HFFc6 (cell line): ENCODE measurements at regions not wholly inside any gene's neighbourhood (a gene's known extent, or its start where the extent isn't known, plus 50 kb on each side); places are given as distances from the start of the nearest gene placed in this dataset.

Experiments used
- DNase-seq: peaks from one replicate; pipeline ENCODE4 v3.0.0-alpha.2; 2018
- H3K27ac Mint-ChIP-seq: 2 replicates; pipeline ENCODE4 v1.8.0; 2020; ENCODE audit warnings: mild to moderate bottlenecking, mixed read lengths
- H3K27me3 Mint-ChIP-seq: 2 replicates; pipeline ENCODE4 v1.8.0; 2021; ENCODE audit warnings: mild to moderate bottlenecking, moderate library complexity, mixed read lengths; ENCODE audit not compliant: insufficient read depth
- H3K36me3 Mint-ChIP-seq: 2 replicates; pipeline ENCODE4 v1.8.0; 2021; ENCODE audit warnings: low read depth, mixed read lengths
- H3K4me1 Mint-ChIP-seq: 2 replicates; pipeline ENCODE4 v1.8.0; 2020; ENCODE audit warnings: low read depth, mixed read lengths
- H3K4me3 Mint-ChIP-seq: 2 replicates; pipeline ENCODE4 v1.8.0; 2020; ENCODE audit warnings: mild to moderate bottlenecking, moderate library complexity, mixed read lengths
- H3K9me3 Mint-ChIP-seq: 2 replicates; pipeline ENCODE4 v1.8.0; 2020; ENCODE audit warnings: mild to moderate bottlenecking, mixed read lengths
- CTCF ChIP-seq: fragments of 200-600 bp; sonication (generic); IDR thresholded peaks from 2 replicates; pipeline ENCODE4 v1.5.0; 2021; ENCODE audit warnings: antibody characterized with exemption, mild to moderate bottlenecking

DNA sequence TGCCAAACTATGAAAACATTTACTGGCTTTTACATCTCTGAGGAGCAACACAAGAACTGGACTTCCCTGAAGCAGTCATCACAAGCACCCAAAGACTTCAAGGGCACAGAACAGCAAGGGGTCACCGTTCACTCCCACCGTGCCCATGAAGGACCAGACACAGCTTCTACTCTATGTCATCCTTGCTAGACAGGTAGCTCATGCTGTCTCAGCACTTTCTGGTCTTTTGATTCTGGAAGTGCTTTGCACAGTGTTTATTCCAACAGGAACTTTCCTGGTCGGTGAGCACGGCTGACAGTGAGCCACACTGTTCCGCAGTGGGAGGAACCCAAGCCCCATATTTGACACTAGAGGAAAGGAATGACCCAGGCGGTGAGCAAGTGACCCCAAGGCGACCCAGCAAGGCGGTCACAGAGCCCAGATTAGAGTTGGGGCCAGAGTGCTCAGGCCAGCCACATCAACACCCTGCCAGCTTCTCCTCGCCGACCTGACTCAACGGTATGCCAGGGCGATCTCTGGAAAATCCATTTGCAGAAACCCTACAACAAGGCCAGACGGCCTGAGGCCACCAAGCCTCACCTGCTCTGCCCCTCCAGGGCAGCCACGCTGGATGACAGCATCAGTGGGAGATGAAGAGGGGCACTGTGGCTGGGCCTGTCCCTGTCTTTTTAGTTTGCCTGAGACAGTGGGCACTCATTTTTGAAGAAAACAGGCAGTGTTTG lies 318.6 kb downstream of the TCERG1L start:
- Mint-ChIP-seq H3K9me3 (peaks cover 67% of the 10 kb centered on the region), H3K4me3 (no peak overlapping the region), H3K4me1 (no peaks in the 10 kb centered on the region), H3K27ac (no peak overlapping the region), H3K27me3 (no peaks in the 10 kb centered on the region), H3K36me3 (peaks cover 9% of the 10 kb centered on the region; the same call in 1 of the 2 replicates)
- no peak for TF ChIP-seq CTCF
- no peak for DNase-seq

DNA sequence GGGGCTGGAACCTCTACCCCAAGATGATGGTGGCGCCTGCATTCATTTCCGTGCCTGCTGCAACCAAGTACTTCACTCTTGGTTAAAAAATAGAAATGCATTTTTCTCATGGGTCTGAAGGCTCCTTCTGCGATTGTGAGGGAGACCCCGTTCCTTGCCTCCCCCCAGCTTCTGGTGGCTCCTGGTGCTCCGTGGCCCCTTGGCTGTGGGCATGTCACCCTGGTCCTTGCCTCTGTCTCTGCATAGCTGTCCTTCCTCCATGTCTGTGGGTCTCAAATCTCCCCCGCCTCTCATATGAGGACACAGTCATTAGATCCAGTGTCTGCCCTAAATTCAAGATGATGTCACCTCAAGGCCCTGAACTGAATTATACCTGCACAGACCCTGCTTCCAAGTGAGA lies 317.9 kb downstream of the TCERG1L start:
- Mint-ChIP-seq H3K4me3 (no peak overlapping the region), H3K27me3 (no peaks in the 10 kb centered on the region), H3K9me3 (peaks cover 61% of the 10 kb centered on the region), H3K27ac (no peak overlapping the region), H3K4me1 (no peaks in the 10 kb centered on the region), H3K36me3 (peaks cover 9% of the 10 kb centered on the region; the same call in 1 of the 2 replicates)
- TF ChIP-seq CTCF, result no peak
- no peak for DNase-seq

GRCh38 chr10:130994191-130994590 lies 317.3 kb downstream of the TCERG1L start:
- Mint-ChIP-seq H3K9me3 (peaks cover 56% of the 10 kb centered on the region), H3K27ac (no peak overlapping the region), H3K4me1 (no peaks in the 10 kb centered on the region), H3K4me3 (no peak overlapping the region), H3K36me3 (peaks cover 9% of the 10 kb centered on the region; the same call in 1 of the 2 replicates), H3K27me3 (no peaks in the 10 kb centered on the region)
- no peak for TF ChIP-seq CTCF
- no peak for DNase-seq

DNA sequence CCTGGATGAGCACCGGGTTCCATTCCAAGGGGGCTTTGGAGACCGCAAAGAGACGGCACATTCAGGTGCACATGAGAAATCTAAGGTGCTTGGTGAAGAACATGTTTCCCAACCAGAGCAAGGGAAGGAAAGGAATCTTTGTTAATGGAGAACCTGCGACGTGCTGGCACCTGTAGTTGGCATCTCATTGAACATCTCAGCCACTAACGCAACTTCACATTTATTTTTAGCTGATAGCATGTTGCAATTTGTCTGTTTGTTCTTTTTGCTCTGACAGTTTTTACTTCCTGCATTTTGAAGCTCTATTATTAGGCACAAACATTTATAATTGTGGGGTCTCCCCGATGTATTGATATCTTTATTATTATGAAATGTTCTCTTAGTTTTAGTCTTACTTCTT lies 316.7 kb downstream of the TCERG1L start:
- Mint-ChIP-seq H3K36me3 (peaks cover 9% of the 10 kb centered on the region; the same call in 1 of the 2 replicates), H3K4me1 (no peaks in the 10 kb centered on the region), H3K4me3 (no peak overlapping the region), H3K9me3 (peaks cover 52% of the 10 kb centered on the region), H3K27ac (no peak overlapping the region), H3K27me3 (no peaks in the 10 kb centered on the region)
- no peak for TF ChIP-seq CTCF
- DNase-seq, result no peak

GRCh38 chr10:130997267-130998045 lies 314.1 kb downstream of the TCERG1L start:
- Mint-ChIP-seq H3K9me3 (peaks cover 65% of the 10 kb centered on the region), H3K36me3 (peaks cover 14% of the 10 kb centered on the region), H3K27ac (no peak overlapping the region), H3K4me1 (no peaks in the 10 kb centered on the region), H3K27me3 (no peaks in the 10 kb centered on the region), H3K4me3 (no peak overlapping the region)
- DNase-seq, result no peak
- no peak for TF ChIP-seq CTCF
